NCI-H1930 (cell line): ENCODE measurements at regions not wholly inside any gene's neighbourhood (a gene's known extent, or its start where the extent isn't known, plus 50 kb on each side); places are given as distances from the start of the nearest gene placed in this dataset.

Experiments used
- DNase-seq, 2 experiments: peaks; one replicate each; lab custom pipeline; 2025; lab: John Stamatoyannopoulos, UW

DNA sequence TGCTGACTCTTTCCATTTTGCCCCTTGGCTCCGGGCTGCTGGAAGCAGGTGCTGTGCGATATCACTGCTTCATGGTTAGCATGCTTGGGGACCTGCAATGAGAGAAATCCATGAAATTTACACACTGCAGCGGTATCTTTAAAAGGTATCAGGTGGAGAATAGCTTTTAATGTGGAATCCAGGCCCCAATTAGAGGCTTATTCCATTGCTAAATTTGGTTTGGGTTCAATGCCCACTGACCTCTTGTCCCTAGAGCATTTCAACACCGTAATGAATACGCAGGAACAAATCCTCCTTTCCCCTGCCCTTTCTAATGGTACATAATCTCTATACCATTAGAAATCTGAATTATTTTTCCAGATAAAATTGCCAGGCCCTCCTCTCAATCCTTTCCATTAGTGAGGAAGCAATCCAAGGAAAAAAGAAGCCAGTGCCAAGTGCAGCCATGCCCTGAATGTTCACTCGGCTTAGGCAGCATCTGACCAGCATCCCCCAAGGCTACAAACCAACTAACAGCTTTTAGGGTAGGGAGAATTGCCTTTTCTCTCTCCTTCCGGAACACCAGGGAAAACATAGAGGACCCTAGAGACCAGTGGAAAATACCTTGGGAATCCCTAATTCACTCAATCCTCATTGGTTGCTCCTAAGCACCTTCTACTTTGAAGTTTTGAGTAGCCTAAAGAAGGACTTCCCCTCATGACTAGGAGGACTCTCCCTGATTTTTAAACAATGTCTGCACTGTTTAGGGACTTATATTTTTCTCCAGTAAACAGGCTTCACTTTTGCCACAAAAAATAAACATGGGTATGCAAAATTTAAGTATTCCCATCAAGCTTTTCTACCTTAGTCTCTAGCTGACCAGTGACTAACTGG lies 143.1 kb downstream of the QRSL1 start:
- DNase-seq, result no peak

DNA sequence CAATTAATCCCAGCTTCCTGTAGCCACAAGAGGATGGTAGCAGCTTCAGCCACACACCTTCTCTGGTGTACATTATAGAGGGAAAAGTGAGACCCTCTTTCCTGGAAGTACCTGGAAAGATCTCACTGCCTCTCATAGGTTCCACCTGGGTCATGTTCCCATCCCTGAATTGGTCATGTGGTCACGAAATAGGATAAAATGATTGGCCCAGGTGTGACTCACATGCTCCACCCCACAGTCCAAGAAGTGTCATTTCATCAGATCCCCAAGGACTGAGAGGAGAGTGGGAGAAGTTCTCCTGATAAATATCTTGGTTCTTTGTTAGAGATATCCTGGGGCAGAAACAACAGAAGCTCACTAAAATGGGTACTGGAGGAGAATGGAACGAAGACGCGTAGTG lies 142.4 kb downstream of the QRSL1 start:
- DNase-seq, result no peak

DNA sequence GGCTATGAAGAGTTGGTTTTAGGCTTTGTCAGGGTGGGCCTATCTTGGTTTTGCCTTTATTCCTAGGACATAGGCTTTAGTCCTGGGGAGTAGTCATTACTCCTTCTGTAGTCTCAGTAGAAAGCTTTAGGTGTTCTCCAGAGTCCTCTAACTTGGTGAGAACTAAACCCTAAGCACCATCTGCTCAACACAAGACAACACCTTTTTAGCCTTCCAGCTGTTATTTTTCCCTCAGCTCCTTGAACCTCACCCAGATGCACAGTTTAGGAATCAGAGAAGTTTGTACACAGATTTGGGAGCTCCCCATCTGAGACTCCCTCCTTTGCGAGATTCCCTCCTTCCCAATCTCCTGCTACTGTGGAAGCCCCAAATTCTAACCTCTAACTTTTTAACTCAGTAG lies 141.3 kb downstream of the QRSL1 start:
- DNase-seq, result no peak

DNA sequence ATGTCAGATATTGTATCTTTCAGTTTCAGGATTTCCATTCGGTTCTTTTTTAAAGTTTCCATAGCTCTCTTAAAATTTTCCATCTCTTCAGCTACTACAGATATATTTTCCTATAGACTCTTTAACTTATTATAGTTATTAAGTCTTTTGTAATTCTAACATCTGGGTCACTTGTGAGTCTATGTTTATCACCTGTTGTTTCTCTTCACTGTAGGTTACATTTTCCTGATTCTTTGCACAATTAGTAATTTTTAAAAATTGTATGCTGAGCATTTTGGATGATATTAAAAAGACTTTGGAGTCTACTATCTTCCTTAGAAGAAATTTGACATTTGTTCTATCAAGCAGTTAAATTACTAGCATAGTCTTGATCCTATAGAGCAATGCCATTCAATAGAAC lies 140.7 kb downstream of the QRSL1 start:
- DNase-seq, result no peak

DNA sequence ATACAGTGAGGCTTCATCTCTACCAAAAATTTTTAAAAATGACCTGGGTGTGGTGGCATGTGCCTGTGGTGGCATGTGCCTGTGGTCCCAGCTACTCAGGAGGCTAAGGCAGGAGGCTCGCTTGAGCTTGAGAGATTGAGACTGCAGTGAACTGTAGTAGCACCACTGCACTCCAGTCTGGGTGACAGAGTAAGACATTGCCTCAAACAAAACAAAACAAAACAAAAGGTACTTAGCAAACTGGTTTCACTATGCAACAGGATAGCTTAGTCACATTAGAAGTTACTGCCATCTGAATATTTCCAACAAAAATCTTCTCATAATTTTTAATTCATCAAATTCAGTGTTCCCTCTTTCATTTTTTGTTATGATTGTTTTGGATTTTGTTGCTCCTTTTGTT lies 137.9 kb downstream of the QRSL1 start:
- no peak for DNase-seq

DNA sequence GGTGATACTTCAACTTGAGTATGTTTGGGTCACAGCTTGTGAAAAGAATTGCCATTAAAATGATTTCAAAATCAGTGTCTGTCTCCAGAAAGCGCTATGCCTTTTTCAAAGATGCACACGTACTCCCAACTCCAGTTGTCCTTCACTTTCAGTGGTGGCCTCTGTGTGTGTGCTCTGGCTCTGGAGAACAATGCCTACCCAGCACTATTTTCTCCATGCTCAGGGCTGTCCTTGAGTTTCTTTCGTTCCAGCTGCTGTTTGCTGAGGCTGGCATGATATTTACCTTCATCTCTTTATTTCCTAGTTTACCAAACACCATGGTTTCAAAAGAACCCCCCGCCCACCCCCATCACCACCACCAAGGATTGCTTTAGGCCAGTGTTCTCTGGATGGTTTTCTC lies 136.8 kb downstream of the QRSL1 start:
- no peak for DNase-seq

DNA sequence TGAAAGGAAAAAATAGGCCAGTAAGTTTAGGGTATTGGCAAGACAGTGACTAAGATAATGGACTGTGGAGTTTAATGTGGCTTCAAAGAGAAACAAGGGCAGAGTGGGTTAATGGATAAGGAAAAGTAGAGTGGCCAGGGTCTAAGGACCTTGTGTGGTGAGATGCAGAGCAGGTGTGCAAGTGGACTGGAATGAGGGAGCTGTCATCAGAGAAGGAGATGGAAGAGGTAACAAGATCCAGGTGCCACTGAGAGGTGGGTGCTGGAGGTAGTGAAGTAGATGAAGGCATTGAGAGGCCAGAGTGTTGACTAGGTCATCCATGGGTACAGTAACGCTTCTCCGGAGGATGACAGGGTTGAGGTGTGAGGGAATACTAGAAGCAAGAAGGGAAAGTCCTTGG lies 136.1 kb downstream of the QRSL1 start:
- no peak for DNase-seq

DNA sequence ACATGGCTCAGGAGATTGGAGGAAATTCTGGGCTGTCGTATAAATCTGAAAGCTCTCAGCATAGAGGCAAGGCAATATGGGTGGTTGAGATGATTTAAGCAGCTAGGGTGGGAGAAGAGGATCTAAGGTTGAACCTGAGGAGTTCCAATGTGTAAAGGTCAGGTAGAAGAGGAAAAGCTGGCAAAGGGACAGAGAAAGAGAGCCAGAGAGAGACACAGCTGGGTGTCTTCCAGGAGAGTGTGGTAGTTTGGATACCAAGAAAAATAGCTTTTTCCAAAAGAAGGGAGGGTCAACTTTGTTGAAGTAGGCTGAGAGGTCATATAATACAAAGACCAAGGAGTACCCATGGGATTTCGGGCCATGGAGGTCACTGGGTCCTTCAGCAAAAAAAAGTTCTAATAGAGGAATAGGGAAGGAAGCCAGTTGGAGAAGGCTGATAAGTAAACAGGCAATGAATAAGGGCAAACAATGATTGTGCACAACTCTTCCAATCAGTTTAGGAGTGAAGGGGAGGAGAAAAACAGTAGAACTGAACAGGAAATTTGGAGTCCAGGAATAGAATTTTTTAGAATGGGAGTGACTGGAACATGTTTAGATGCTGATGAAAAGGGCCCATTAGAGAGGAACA lies 135.1 kb downstream of the QRSL1 start:
- DNase-seq, result no peak

DNA sequence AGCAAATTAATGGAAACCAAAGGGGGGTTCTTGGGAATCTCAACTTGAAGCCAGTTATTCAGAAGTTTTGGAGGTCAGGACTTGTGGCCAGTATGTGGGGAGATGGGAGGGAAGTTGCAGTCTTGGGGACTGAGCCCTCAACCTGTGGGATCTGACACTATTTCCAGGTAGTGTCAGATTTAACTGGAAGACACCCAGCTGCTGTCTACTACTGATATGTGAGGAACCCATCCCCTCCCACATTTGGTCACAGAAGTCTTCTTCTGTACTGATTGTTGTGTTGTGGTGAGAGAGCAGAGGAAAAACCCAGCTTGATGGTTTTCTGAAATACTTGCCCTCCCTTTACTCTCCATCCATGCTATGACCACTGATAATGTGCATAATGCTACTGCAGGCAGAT lies 134.0 kb downstream of the QRSL1 start:
- DNase-seq, result no peak

DNA sequence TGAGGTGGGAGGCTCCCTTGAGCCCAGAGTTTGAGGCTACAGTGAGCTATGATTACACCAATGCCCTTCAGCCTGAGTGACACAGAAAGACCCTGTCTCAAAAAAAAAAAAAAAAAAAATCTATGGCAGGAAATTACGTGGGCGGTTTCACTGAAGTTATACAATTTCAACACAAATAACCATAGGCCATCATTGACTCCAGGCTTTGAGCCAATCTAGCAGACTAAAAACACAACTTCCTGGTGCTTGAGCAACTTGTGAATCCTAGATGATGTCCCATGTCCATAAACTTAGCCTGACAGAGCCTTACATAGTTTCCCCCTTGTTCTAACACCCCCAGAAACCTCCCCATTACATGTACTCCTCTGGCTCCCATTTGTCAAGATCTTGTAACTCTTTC lies 131.8 kb downstream of the QRSL1 start:
- no peak for DNase-seq

DNA sequence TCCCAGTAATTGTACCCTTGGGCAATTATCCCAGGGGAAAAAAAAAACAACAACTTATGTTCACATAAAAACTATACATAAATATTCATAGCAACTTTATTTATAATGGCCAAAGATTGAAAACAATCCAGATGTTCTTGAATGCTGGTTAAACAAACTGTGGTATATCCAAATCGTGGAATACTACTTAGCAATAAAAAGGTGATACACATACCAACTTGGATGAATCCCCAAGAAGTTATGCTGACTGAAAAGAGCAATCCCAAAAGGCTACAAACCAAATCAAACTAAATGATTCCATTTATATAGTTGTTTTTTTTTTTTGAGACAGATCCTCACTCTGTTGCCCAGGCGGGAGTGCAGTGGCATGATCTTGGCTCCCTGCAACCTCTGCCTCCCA lies 129.7 kb downstream of the QRSL1 start:
- DNase-seq, result no peak

DNA sequence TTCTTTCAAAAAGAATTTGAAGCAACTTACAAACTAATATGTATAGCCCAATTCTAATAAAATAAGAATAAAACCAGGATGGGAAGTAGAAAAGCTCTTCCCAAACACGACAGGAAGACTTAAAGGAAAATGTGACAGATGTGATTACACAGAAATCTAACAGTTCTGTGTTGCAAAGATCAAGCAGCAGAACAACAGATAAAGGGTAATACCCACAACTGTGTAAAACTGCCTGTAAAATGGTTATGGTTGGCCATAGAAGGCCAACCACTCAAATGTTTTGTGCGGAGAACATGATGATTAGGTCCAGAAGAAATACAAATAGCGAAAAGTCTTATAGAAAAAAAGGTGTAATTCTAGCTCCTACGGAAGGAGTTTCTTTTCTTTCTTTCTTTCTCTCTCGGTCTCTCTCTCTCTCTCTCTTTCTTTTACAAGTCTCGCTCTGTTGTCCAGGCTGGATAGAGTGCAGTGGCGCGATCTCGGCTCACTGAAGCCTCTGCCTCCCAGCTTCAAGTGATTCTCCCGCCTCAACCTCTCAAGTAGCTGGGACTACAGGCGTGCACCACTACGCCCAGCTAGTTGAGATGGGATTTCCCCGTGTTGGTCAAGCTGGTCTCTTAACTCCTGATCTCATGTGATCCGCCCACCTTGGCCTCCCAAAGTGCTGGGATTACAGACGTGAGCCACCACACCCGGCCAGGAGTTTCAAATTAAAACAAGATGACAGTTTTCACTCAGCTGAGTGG lies 128.5 kb downstream of the QRSL1 start:
- no peak for DNase-seq

DNA sequence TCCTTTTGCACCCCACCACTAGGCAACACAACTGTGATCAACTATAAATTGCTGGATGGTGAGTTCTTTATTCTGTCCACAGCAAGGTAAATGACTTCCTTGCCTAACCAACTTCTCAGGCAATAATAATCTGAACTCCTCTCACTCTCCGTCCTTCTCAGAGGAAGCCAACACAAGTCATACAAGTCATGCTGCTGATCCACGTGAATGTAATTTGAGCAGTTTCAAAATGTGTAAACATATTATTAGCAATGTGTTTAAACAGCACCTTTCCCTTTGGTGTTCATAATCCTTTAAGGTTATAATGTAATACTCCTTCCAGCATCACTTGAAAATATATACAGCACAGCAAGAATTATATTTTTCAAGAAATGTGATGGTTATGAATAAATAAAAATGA lies 127.9 kb downstream of the QRSL1 start:
- DNase-seq, result peak in 1 of 2 experiments; percentile 27

DNA sequence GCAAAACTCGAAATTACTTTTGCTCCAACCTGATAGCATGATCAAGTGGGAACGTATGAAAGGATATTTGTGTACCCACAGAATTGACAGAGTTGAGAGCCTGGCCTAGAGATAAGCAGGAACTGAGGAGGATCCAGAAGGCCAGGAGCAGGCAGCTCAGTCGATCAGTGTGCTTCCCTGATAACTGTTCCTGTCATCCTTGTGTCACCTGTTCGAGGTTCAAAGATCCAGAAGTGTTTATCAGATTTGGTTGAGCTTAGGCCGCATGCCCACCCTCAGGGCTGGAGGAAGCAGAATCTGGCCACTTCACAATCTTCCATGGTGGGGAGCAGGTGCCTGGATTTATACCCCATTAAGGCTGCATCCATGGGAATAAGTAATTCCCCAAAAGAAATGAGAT lies 124.8 kb downstream of the QRSL1 start:
- DNase-seq, result no peak

DNA sequence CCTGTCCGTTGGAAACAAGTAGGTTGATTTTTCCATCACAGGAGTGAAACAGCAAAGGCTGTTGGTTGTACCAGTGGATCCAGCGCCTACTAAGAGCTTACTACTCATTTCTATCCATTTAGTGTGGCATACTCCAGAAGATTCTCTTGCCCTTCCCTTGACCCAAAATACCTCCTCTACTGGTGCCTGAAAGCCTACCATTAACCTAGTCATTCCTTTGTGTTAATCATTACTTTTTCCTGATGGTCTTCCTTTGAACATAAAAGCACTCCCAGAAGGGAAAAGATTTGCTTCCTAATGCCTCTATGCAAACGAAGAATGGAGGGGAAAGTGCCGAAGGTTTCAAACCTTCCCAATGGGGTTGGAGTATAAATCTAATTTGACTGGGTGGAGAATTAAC lies 123.3 kb downstream of the QRSL1 start:
- no peak for DNase-seq

DNA sequence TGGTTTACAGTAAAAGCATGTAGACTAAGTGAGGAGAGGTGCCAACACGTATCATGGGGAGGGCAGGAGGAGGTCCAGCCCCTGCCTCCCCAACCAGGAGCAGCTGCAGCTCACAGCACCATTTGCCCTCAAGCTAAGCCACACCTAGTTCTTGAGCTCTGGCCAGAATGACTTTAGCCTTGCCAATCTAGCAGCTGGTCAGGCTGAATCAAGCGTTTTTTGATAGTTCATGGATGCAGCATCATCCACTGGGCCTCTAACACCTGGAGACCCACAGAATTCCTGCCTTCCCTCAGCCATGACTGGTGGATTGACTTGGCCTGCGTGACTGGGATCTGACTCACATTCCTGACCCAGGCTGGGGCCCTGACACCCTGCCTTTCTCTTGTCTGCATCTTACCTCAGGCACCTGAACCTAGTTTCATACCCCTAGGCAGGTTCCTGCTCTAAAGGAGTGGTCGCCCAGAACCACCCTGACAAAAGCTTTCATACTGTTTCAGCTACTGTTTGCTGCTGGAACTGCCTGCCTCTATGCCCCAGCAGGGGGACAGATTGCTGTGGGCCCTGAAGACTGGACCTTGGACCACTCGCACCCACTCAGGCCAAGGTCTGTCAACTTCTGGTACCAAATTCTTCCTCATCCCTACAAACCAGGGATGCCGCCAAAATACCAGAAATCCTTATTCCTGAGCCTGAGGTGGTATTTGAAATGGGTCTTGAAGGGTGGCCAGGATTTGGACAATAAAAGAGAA lies 122.3 kb downstream of the QRSL1 start:
- DNase-seq, result no peak

DNA sequence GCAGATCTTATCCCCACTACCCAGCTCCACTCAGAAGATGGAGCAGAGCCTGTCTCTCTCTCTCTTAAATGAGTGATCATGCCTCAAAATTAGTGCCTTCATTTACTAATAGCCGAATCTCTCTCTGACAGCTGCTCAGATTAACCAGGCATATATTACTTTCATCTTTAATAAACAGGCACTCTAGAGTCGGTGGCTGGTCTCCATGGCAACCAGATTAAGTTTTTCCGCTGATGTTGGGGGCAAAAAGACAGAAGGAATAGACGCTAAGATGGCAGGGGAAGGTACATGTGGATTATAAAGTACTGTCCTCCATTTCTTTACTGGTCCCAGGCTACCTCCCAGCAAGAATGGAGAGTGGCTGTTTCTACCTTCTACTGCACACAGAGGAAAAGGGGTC lies 121.6 kb downstream of the QRSL1 start:
- no peak for DNase-seq

DNA sequence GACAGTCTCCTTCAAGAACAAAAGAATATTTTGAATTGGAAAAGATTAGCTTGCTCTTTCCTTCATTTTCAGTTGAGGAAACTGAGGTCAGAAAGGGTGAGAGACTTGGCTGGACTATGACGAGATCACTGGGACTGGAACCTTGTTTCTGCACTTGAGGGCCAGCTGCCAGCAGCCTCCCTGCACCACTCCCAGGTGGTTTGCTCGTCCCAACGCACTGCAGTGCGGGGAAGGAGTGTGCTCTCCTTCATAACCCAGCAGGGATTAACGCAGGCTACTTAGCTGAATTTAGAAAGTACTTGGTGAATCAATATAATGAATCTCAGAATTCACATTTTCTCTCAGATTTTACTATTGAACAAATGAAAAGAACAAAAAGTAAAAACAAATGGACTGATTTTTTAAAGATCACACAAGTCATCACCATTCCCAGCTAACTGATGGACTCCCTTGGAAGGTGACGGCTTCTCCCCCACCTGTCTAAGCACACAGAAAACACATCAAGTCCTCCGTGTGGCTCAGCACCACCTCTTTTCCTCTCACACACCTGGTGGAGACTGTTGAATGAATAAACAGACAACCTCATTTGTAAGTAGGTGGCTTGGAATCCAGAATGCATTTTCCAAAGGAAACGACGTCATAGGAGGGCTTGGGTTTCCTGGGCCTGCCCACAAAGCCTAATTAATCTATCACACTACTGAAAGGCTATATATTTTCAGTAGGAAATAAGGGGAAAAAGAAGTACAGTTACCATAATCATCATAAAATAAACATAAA lies 121.0 kb downstream of the QRSL1 start:
- no peak for DNase-seq

DNA sequence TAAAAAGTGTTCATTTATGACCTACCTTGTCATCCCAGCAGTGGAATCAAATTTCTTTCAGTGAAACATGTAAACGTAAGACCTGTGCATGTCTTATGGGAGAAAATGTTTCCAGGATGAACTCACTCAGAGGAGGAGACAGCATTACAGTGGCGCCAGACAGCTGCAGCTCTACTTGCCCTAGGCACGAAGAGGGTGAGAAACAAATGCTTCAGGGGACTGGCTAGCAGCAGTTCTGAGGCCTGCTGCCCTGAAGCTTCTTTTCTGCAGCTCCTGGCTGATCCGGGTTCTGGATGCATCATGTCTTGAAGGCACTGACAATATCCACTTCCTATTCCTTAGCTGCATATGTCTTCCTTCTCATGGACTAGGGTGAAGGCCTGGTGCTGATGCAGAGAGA lies 120.2 kb downstream of the QRSL1 start:
- DNase-seq, result no peak

DNA sequence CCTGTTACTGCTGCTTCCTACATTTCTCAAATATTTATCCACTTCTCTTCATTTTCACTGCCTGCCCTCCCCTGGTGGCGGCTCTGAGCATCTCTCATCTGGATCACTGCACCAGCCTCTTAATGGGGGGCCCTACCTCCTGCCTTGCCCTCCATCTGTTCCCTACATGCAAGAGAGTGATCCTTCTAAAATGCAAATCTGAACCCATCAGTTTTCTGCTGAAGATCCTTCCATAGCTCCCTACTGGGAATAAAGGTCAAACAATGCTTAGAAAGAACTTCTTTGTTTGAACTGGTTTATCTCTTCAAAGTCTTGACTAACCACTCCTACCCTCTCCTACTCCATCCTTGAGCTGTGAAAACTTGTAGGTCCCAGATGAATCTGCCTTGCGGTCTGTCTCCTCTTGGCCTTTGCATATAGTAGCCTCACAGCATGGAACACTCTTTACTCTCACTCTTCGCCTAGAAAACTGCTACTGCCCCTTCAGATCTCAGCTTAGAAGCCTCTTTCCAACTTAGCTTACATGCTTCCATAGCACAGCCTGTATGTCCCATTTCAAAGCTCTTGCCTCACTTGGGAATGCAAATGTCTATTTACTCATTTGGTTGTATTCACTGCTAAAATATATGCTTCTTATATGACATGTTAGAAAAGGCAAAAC lies 119.3 kb downstream of the QRSL1 start:
- DNase-seq, result no peak

DNA sequence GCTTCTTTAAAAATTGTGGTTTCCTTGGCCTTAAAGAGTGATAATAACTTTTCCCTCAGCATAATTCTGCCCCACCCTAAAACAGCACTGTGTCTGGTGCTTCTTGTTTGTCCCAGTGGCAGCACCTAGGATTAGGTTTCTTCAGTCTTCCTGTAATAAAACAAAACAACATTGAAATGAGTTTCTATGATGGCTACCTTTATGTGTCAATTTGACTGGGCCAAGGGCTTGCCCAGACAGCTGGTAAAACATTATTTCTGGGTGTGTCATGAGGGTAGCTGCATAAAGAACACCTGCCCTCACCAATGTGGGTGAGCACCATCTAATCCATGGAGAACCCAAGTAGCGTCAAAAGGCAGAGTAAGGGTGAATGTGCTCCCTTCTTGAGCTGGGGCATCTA lies 117.8 kb downstream of the QRSL1 start:
- no peak for DNase-seq
